ENCODE measurements at regions not wholly inside any gene's neighbourhood (a gene's known extent, or its start where the extent isn't known, plus 50 kb on each side); places are given as distances from the start of the nearest gene placed in this dataset.
"Not testable (repeated sequence)": the region's sequence is repeated elsewhere in the genome, so short reads cannot be mapped to it uniquely, and the experiment has no call there.

GRCh38 chr18:79597831-79598632 is 81.6 kb upstream of the CTDP1 start:
- CTCF ChIA-PET = no interaction called here
- intact Hi-C loops (cut with DNase I, micrococcal nuclease) = no loop called here
- H3K4me1 Mint-ChIP-seq = peaks cover 5% of the 10 kb centered on the region
- no peak overlapping the region for H3K27ac Mint-ChIP-seq
- no peaks in the 10 kb centered on the region for H3K9me3 Mint-ChIP-seq (ENCODE audit: low read depth)
- H3K27me3 Mint-ChIP-seq = no peaks in the 10 kb centered on the region
- no peaks in the 10 kb centered on the region for H3K36me3 Mint-ChIP-seq (ENCODE audit: low read depth)
- no peak overlapping the region for H3K4me3 Mint-ChIP-seq
- no peak for ATAC-seq
- no peak for DNase-seq
- POLR2A ChIA-PET = interaction anchor here (0.6 kb wide), 1 partner anchor 10 kb away, joined by 4 read pairs; no protein-coding TSS in a partner anchor

- no peaks in the 10 kb centered on the region for H3K27me3 Mint-ChIP-seq
- intact Hi-C loops (cut with DNase I, micrococcal nuclease) = no loop called here
- POLR2A ChIA-PET = interaction anchor here (0.6 kb wide), 1 partner anchor 9 kb away, joined by 4 read pairs; no protein-coding TSS in a partner anchor
- H3K4me1 Mint-ChIP-seq = peaks cover 5% of the 10 kb centered on the region
- DNase-seq = no peak
- H3K27ac Mint-ChIP-seq = no peak overlapping the region
- H3K9me3 Mint-ChIP-seq (ENCODE audit: low read depth) = no peaks in the 10 kb centered on the region
- H3K4me3 Mint-ChIP-seq = no peak overlapping the region
- ATAC-seq = no peak
- H3K36me3 Mint-ChIP-seq (ENCODE audit: low read depth) = no peaks in the 10 kb centered on the region
- CTCF ChIA-PET = no interaction called here
Measured at GRCh38 chr18:79598633-79599175, 80.9 kb upstream of the CTDP1 start.

- ChIA-PET CTCF (no interaction called here), POLR2A (no interaction called here)
- H3K36me3 Mint-ChIP-seq (ENCODE audit: low read depth) = no peaks in the 10 kb centered on the region
- ATAC-seq = no peak
- no peak overlapping the region for H3K4me3 Mint-ChIP-seq
- no peaks in the 10 kb centered on the region for H3K9me3 Mint-ChIP-seq (ENCODE audit: low read depth)
- no peaks in the 10 kb centered on the region for H3K27me3 Mint-ChIP-seq
- no peak overlapping the region for H3K27ac Mint-ChIP-seq
- H3K4me1 Mint-ChIP-seq = peaks cover 5% of the 10 kb centered on the region
- DNase-seq = no peak
- intact Hi-C loops (cut with DNase I, micrococcal nuclease) = no loop called here
Measured at GRCh38 chr18:79599441-79599931, 80.1 kb upstream of the CTDP1 start.

GRCh38 chr18:79600141-79600540 is 79.5 kb upstream of the CTDP1 start:
- DNase-seq (no peak), ATAC-seq (no peak)
- Mint-ChIP-seq H3K36me3 (ENCODE audit: low read depth) (no peaks in the 10 kb centered on the region), H3K27ac (no peak overlapping the region), H3K27me3 (no peaks in the 10 kb centered on the region), H3K4me1 (peaks cover 5% of the 10 kb centered on the region), H3K9me3 (ENCODE audit: low read depth) (no peaks in the 10 kb centered on the region), H3K4me3 (no peak overlapping the region)
- intact Hi-C loops (cut with DNase I, micrococcal nuclease) = loop anchor here in 1 of 2 experiments (10.0 kb wide), 1 partner anchor 225 kb away; no protein-coding TSS in a partner anchor
- ChIA-PET POLR2A (no interaction called here), CTCF (no interaction called here)

GRCh38 chr18:79600596-79600995 is 79.0 kb upstream of the CTDP1 start:
- POLR2A ChIA-PET = no interaction called here
- no peaks in the 10 kb centered on the region for H3K36me3 Mint-ChIP-seq (ENCODE audit: low read depth)
- H3K27ac Mint-ChIP-seq = no peak overlapping the region
- H3K4me3 Mint-ChIP-seq = no peak overlapping the region
- CTCF ChIA-PET = no interaction called here
- peaks cover 5% of the 10 kb centered on the region for H3K4me1 Mint-ChIP-seq
- ATAC-seq = no peak
- H3K27me3 Mint-ChIP-seq = no peaks in the 10 kb centered on the region
- no peak for DNase-seq
- intact Hi-C loops (cut with DNase I, micrococcal nuclease) = loop anchor here in 1 of 2 experiments (10.0 kb wide), 1 partner anchor 224 kb away; no protein-coding TSS in a partner anchor
- H3K9me3 Mint-ChIP-seq (ENCODE audit: low read depth) = no peaks in the 10 kb centered on the region

GRCh38 chr18:79601234-79601633 is 78.4 kb upstream of the CTDP1 start:
- no peaks in the 10 kb centered on the region for H3K27me3 Mint-ChIP-seq
- no peaks in the 10 kb centered on the region for H3K36me3 Mint-ChIP-seq (ENCODE audit: low read depth)
- ATAC-seq = no peak
- intact Hi-C loops (cut with DNase I, micrococcal nuclease) = loop anchor here in 1 of 2 experiments (10.0 kb wide), 1 partner anchor 224 kb away; no protein-coding TSS in a partner anchor
- no peak overlapping the region for H3K27ac Mint-ChIP-seq
- ChIA-PET POLR2A (interaction anchor here (0.7 kb wide), 2 partner anchors 137 to 633 kb away, joined by 3 to 4 read pairs; no protein-coding TSS in a partner anchor), CTCF (no interaction called here)
- H3K9me3 Mint-ChIP-seq (ENCODE audit: low read depth) = no peaks in the 10 kb centered on the region
- no peak overlapping the region for H3K4me3 Mint-ChIP-seq
- DNase-seq = no peak
- peaks cover 5% of the 10 kb centered on the region for H3K4me1 Mint-ChIP-seq

GRCh38 chr18:79603321-79604204 is 76.0 kb upstream of the CTDP1 start:
- POLR2A ChIA-PET = no interaction called here
- H3K9me3 Mint-ChIP-seq (ENCODE audit: low read depth) = no peaks in the 10 kb centered on the region
- no peaks in the 10 kb centered on the region for H3K27me3 Mint-ChIP-seq
- no peak overlapping the region for H3K27ac Mint-ChIP-seq
- peaks cover 5% of the 10 kb centered on the region for H3K4me1 Mint-ChIP-seq
- no peaks in the 10 kb centered on the region for H3K36me3 Mint-ChIP-seq (ENCODE audit: low read depth)
- ATAC-seq (no peak), DNase-seq (no peak)
- CTCF ChIA-PET = no interaction called here
- no peak overlapping the region for H3K4me3 Mint-ChIP-seq
- intact Hi-C loops (cut with DNase I, micrococcal nuclease) = loop anchor here in 1 of 2 experiments (10.0 kb wide), 1 partner anchor 221 kb away; no protein-coding TSS in a partner anchor

- intact Hi-C loops (cut with DNase I, micrococcal nuclease) = loop anchor here in 1 of 2 experiments (10.0 kb wide), 1 partner anchor 220 kb away; no protein-coding TSS in a partner anchor
Measured at GRCh38 chr18:79604205-79604912, 75.2 kb upstream of the CTDP1 start.

GRCh38 chr18:79604913-79605880 is 74.4 kb upstream of the CTDP1 start:
- intact Hi-C loops (cut with DNase I, micrococcal nuclease) = loop anchor here in 1 of 2 experiments (10.0 kb wide), 1 partner anchor 220 kb away; no protein-coding TSS in a partner anchor
- ChIA-PET CTCF (interaction anchor here (0.7 kb wide), 1 partner anchor 143 kb away, joined by 3 read pairs; no protein-coding TSS in a partner anchor), POLR2A (no interaction called here)
- Mint-ChIP-seq H3K36me3 (ENCODE audit: low read depth) (no peaks in the 10 kb centered on the region), H3K4me3 (no peak overlapping the region), H3K27ac (no peak overlapping the region), H3K27me3 (no peaks in the 10 kb centered on the region), H3K9me3 (ENCODE audit: low read depth) (no peaks in the 10 kb centered on the region), H3K4me1 (peaks cover 5% of the 10 kb centered on the region)
- ATAC-seq = no peak
- DNase-seq = no peak

More at GRCh38 chr18:79604205-79604912, 75.2 kb upstream of the CTDP1 start:
- Mint-ChIP-seq H3K4me1 (peaks cover 5% of the 10 kb centered on the region), H3K27me3 (no peaks in the 10 kb centered on the region), H3K27ac (no peak overlapping the region), H3K36me3 (ENCODE audit: low read depth) (no peaks in the 10 kb centered on the region), H3K4me3 (no peak overlapping the region), H3K9me3 (ENCODE audit: low read depth) (no peaks in the 10 kb centered on the region)
- ChIA-PET POLR2A (no interaction called here), CTCF (interaction anchor here (0.7 kb wide), 1 partner anchor 144 kb away, joined by 3 read pairs; no protein-coding TSS in a partner anchor)
- ATAC-seq (no peak), DNase-seq (no peak)

GRCh38 chr18:79606071-79606470 is 73.5 kb upstream of the CTDP1 start:
- DNase-seq; ATAC-seq; H3K27ac Mint-ChIP-seq; H3K27me3 Mint-ChIP-seq; CTCF ChIA-PET; POLR2A ChIA-PET; H3K4me1 Mint-ChIP-seq; H3K9me3 Mint-ChIP-seq (ENCODE audit: low read depth); H3K4me3 Mint-ChIP-seq; H3K36me3 Mint-ChIP-seq (ENCODE audit: low read depth): not testable (repeated sequence)
- intact Hi-C loops (cut with DNase I, micrococcal nuclease) = loop anchor here in 1 of 2 experiments (10.0 kb wide), 1 partner anchor 219 kb away; no protein-coding TSS in a partner anchor
